NB4 (cell line): ENCODE measurements at regions not wholly inside any gene's neighbourhood (a gene's known extent, or its start where the extent isn't known, plus 50 kb on each side); places are given as distances from the start of the nearest gene placed in this dataset.

Experiments used
- CTCF ChIP-seq: IDR thresholded peaks from one replicate; pipeline ENCODE4 v1.5.1; 2012; ENCODE audit warnings: low read depth, low read length
- MYC ChIP-seq: IDR thresholded peaks from 2 replicates; pipeline ENCODE4 v1.6.1; 2011; ENCODE audit warnings: low read depth, low read length
- POLR2A ChIP-seq: IDR thresholded peaks from 2 replicates; pipeline ENCODE4 v1.6.1; 2011; ENCODE audit warnings: mild to moderate bottlenecking; ENCODE audit not compliant: insufficient read length; ENCODE audit errors: extremely low read depth
- TF ChIP-seq, protein P1 (sequence below): IDR thresholded peaks from 2 replicates; pipeline ENCODE4 v1.6.1; 2011; ENCODE audit warnings: low read depth, low read length

GRCh38 chr2:239874636-239875356 is 150.3 kb downstream of the NDUFA10 start:
- TF ChIP-seq, protein P1, sequence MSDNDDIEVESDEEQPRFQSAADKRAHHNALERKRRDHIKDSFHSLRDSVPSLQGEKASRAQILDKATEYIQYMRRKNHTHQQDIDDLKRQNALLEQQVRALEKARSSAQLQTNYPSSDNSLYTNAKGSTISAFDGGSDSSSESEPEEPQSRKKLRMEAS: no peak
- TF ChIP-seq CTCF (no peak), POLR2A (no peak), MYC (no peak)
